HEK293 (cell line): ENCODE measurements at regions not wholly inside any gene's neighbourhood (a gene's known extent, or its start where the extent isn't known, plus 50 kb on each side); places are given as distances from the start of the nearest gene placed in this dataset.

Experiments
- CTCF ChIA-PET: fragments of 350-600 bp; formaldehyde crosslinking; extraction: SDS; loops from one replicate; lab custom pipeline; 2021; ENCODE audit warnings: antibody characterized with exemption; lab: Yijun Ruan, JAX
- POLR2A ChIA-PET: fragments of 300-600 bp; formaldehyde crosslinking; extraction: SDS; loops from one replicate; lab custom pipeline; 2020; ENCODE audit warnings: antibody characterized with exemption, inconsistent platforms; lab: Yijun Ruan, JAX
- H3K27ac ChIP-seq: fragments of 200-500 bp; sonication (Bioruptor generic); 2 replicates; pipeline ENCODE4 v1.5.1; 2014; ENCODE audit warnings: low read depth, low read length, control low read depth, inconsistent platforms; ENCODE audit errors: extremely low read depth
- H3K36me3 ChIP-seq, 2 experiments: fragments of 200-500 bp in 1 of 2; sonication (Bioruptor generic) in 1 of 2; 1 replicate in 1 of 2; 2 replicates in 1 of 2; pipeline ENCODE4 v1.5.1; 2014 to 2017; ENCODE audit warnings: inconsistent platforms in 2 of 2, low read length in 2 of 2; ENCODE audit not compliant: control insufficient read depth in 2 of 2, insufficient read depth in 1 of 2
- H3K4me1 ChIP-seq: fragments of 200-500 bp; sonication (Bioruptor generic); 2 replicates; pipeline ENCODE4 v1.5.1; 2014; ENCODE audit warnings: mild to moderate bottlenecking, low read length, inconsistent platforms; ENCODE audit not compliant: control insufficient read depth, insufficient read depth
- H3K4me3 ChIP-seq: 2 replicates; pipeline ENCODE4 v1.5.1; 2011; ENCODE audit warnings: low read depth, mild to moderate bottlenecking, control low read depth, low read length, moderate library complexity
- H3K9me3 ChIP-seq: fragments of 200-500 bp; sonication (Bioruptor generic); 2 replicates; pipeline ENCODE4 v1.5.1; 2014; ENCODE audit warnings: low read depth, low read length, inconsistent platforms; ENCODE audit not compliant: control insufficient read depth, insufficient read depth
- FEZF1 ChIP-seq: fragments of 450-650 bp; formaldehyde crosslinking; IDR thresholded peaks from 2 replicates; pipeline ENCODE4 v1.5.1; 2016; ENCODE audit warnings: missing biosample characterization, missing genetic modification characterization
- TCF7L2 ChIP-seq: IDR thresholded peaks from 2 replicates; pipeline ENCODE4 v1.6.1; 2011; ENCODE audit warnings: low read depth, mild to moderate bottlenecking, inconsistent platforms, low read length, moderate library complexity, borderline replicate concordance
- YY1 ChIP-seq: fragments of 450-650 bp; formaldehyde crosslinking; IDR thresholded peaks from 2 replicates; pipeline ENCODE4 v1.5.1; 2018; ENCODE audit warnings: missing biosample characterization, missing genetic modification characterization
- ZBTB1 ChIP-seq: fragments of 450-650 bp; formaldehyde crosslinking; IDR thresholded peaks from 2 replicates; pipeline ENCODE4 v1.5.1; 2016; ENCODE audit warnings: missing biosample characterization, missing genetic modification characterization
- ZBTB21 ChIP-seq: fragments of 450-650 bp; formaldehyde crosslinking; IDR thresholded peaks from 2 replicates; pipeline ENCODE4 v1.5.1; 2017; ENCODE audit warnings: missing biosample characterization, missing genetic modification characterization
- ZIC2 ChIP-seq: fragments of 450-650 bp; formaldehyde crosslinking; IDR thresholded peaks from 2 replicates; pipeline ENCODE4 v1.5.1; 2016; ENCODE audit warnings: missing biosample characterization, missing genetic modification characterization
- ZNF146 ChIP-seq: fragments of 450-650 bp; formaldehyde crosslinking; IDR thresholded peaks from 2 replicates; pipeline ENCODE4 v1.5.1; 2016; ENCODE audit warnings: missing biosample characterization, missing genetic modification characterization
- ZNF391 ChIP-seq: fragments of 450-650 bp; formaldehyde crosslinking; IDR thresholded peaks from 2 replicates; pipeline ENCODE4 v1.5.1; 2016; ENCODE audit warnings: low read depth, missing biosample characterization, missing genetic modification characterization, borderline replicate concordance
- ZNF660 ChIP-seq: fragments of 450-650 bp; IDR thresholded peaks from 2 replicates; pipeline ENCODE4 v1.5.1; 2018; ENCODE audit warnings: missing biosample characterization, mild to moderate bottlenecking, missing genetic modification characterization
- ZNF768 ChIP-seq: fragments of 450-650 bp; formaldehyde crosslinking; IDR thresholded peaks from 2 replicates; pipeline ENCODE4 v1.5.1; 2018; ENCODE audit warnings: missing biosample characterization, mild to moderate bottlenecking, missing genetic modification characterization
- ZNF843 ChIP-seq: fragments of 450-650 bp; formaldehyde crosslinking; IDR thresholded peaks from 2 replicates; pipeline ENCODE4 v1.5.1; 2016; ENCODE audit warnings: missing biosample characterization, missing genetic modification characterization
- TF ChIP-seq, protein P1 (sequence below): fragments of 450-650 bp; formaldehyde crosslinking; conservative IDR thresholded peaks from 2 replicates; pipeline ENCODE4 v1.5.1; 2016; ENCODE audit warnings: low read depth, missing biosample characterization, missing genetic modification characterization
- TF ChIP-seq, protein P2 (sequence below): fragments of 450-650 bp; formaldehyde crosslinking; IDR thresholded peaks from 2 replicates; pipeline ENCODE4 v1.5.1; 2017; ENCODE audit warnings: missing biosample characterization, missing genetic modification characterization
- TF ChIP-seq, protein P3 (sequence below): fragments of 450-650 bp; formaldehyde crosslinking; optimal IDR thresholded peaks from 2 replicates; pipeline ENCODE3; 2016; ENCODE audit warnings: missing biosample characterization, mild to moderate bottlenecking, missing genetic modification characterization
- TF ChIP-seq, protein P4 (sequence below): fragments of 450-650 bp; formaldehyde crosslinking; IDR thresholded peaks from 2 replicates; pipeline ENCODE4 v1.5.0; 2017; ENCODE audit warnings: missing biosample characterization, missing genetic modification characterization, borderline replicate concordance
- TF ChIP-seq, protein P5 (sequence below): fragments of 450-650 bp; formaldehyde crosslinking; IDR thresholded peaks from 2 replicates; pipeline ENCODE4 v1.5.1; 2016; ENCODE audit warnings: missing biosample characterization, missing genetic modification characterization, borderline replicate concordance

DNA sequence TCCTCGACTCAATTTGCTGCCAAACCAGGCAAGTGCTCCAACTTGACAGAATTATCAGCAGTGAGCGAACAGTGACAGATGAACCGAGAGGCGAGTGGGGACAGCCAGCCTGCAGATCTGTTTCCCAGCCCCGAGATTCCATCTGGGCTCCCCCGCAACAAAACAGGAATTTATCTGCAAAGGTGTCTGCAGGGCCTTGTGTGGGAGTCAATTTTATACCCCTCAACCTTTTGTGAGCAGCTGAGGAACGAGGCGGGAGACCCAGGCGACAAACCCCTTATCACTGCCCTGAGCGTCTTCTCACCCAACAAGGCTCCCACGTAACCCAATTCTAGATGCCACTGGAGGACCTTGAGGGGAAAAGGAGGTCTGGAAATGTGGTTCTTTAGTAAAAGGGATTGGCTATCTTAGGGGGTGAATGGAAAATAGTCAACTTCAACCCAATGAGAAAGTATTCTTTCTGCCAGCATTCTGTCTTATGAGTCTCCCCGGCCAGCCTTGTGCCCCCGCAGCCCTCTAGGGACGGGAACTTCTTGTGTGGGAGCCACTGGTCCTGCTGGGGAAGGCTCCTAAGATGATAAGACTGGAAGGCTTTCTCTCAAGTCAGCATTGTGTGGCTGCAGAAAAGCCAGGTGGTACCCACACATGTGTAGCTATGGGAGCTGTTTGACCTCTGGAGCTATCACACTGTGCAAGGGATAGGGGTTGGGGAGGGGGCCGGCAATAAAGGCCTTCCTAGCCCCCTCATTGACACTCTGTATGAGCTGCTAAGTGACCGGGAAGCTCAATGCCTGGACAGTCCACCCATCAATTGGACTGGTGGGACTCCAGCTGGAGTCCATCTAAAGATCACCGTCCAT, 527.9 kb downstream of the SHQ1 start (continued):
- TF ChIP-seq, protein P1, sequence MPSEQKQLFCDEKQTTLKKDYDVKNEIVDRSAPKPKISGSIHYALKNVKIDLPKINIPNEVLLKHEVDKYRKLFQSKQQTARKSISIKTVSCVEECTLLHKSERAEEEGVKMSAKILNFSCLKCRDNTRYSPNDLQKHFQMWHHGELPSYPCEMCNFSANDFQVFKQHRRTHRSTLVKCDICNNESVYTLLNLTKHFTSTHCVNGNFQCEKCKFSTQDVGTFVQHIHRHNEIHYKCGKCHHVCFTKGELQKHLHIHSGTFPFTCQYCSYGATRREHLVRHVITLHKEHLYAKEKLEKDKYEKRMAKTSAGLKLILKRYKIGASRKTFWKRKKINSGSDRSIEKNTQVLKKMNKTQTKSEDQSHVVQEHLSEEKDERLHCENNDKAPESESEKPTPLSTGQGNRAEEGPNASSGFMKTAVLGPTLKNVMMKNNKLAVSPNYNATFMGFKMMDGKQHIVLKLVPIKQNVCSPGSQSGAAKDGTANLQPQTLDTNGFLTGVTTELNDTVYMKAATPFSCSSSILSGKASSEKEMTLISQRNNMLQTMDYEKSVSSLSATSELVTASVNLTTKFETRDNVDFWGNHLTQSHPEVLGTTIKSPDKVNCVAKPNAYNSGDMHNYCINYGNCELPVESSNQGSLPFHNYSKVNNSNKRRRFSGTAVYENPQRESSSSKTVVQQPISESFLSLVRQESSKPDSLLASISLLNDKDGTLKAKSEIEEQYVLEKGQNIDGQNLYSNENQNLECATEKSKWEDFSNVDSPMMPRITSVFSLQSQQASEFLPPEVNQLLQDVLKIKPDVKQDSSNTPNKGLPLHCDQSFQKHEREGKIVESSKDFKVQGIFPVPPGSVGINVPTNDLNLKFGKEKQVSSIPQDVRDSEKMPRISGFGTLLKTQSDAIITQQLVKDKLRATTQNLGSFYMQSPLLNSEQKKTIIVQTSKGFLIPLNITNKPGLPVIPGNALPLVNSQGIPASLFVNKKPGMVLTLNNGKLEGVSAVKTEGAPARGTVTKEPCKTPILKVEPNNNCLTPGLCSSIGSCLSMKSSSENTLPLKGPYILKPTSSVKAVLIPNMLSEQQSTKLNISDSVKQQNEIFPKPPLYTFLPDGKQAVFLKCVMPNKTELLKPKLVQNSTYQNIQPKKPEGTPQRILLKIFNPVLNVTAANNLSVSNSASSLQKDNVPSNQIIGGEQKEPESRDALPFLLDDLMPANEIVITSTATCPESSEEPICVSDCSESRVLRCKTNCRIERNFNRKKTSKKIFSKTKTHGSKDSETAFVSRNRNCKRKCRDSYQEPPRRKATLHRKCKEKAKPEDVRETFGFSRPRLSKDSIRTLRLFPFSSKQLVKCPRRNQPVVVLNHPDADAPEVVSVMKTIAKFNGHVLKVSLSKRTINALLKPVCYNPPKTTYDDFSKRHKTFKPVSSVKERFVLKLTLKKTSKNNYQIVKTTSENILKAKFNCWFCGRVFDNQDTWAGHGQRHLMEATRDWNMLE (tag by site-specific recombination): no peak

DNA sequence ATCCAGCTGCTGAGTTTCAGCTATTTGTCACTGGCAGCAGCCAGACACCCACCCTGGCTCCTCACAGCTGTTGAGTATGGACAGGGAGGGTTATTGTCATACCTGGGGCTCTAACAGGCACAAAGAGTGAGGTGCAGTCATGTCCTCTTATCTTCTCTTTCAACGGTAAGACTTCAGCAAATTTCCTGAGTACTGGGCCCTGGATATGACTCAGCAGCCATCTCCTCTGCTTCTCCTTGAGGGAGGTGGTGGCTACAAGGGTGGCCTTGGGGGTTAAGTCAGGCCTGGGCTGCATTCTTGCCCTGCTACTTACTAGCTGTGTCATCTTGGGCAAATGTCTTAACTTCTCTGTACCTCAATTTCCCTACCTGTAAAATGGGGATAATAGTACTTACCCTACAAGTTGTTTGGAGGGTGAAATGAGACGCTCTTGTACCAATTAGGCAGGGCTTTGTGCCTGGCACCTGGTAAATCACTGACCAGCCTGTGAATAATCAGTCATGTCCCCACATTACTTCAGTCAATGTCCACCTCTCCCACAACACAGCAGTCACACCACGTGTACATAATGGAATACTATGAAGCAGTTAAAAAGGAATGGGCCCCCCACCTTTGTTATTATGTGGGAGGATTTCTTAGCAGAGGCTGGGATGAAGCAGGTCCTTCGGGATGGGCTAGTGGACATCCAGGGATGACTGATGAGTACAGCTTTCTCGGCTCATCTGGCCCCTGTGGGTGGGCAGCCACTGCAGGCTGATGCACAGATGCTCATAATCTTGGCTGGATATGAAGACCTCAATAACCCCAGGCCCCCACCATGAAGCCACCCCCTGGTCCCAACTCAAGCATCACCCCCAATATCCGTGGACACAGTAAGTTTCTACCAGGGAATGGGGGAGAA, 528.8 kb downstream of the SHQ1 start:
- no peak overlapping the region for H3K4me3 ChIP-seq
- no peaks in the 10 kb centered on the region for H3K9me3 ChIP-seq
- H3K4me1 ChIP-seq: no peaks in the 10 kb centered on the region
- ChIA-PET POLR2A (no interaction called here), CTCF (no interaction called here)
- H3K36me3 ChIP-seq: no peaks in the 10 kb centered on the region
- TF ChIP-seq ZNF146 (peak; percentile 38; the same call in 1 of the 2 replicates), ZBTB21 (tag by site-specific recombination) (no peak)
- no peak overlapping the region for H3K27ac ChIP-seq

DNA sequence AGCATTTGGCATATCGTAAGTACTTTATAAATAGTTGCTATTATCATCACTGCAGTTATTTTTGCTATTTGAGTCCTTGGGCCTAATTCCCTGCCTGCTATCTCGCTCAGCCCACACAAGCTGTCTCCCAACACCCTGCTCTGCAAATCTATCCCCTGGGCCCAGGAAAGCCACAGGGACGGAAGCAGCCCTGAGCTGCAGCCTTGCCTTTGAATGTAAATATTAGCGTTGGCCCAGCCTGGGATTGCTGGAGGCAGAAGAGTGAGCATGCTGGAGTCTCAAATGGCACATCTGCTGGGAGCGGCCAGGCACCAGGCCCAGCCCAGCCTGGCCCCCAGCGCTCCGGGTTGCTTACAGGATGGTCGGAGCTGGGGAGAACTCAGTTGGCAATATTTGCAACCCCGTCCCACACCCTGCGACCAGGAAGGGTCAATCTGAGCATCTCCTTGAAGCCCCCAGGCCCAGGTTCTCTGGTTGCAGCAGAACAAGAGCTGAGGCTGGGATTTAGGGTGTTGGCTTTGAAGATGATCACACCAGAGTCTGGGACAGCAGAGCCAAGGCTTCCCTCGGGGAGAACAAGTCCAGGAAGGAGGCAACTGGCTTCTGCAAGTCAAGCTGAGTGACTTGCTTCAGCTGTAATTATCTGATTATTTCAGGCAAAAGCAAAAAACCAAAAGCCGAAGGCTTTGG, 529.6 kb downstream of the SHQ1 start:
- TF ChIP-seq FEZF1 (tag by site-specific recombination) (no peak), ZNF391 (tag by site-specific recombination) (no peak), ZIC2 (tag by site-specific recombination) (no peak), ZNF768 (no peak), ZNF843 (tag by site-specific recombination) (no peak), YY1 (tag by site-specific recombination) (no peak), ZNF660 (tag by site-specific recombination) (no peak), ZBTB1 (tag by site-specific recombination) (no peak), TCF7L2 (no peak)
- TF ChIP-seq, protein P2, sequence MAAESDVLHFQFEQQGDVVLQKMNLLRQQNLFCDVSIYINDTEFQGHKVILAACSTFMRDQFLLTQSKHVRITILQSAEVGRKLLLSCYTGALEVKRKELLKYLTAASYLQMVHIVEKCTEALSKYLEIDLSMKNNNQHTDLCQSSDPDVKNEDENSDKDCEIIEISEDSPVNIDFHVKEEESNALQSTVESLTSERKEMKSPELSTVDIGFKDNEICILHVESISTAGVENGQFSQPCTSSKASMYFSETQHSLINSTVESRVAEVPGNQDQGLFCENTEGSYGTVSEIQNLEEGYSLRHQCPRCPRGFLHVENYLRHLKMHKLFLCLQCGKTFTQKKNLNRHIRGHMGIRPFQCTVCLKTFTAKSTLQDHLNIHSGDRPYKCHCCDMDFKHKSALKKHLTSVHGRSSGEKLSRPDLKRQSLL (tag by site-specific recombination): no peak
- TF ChIP-seq, protein P3, sequence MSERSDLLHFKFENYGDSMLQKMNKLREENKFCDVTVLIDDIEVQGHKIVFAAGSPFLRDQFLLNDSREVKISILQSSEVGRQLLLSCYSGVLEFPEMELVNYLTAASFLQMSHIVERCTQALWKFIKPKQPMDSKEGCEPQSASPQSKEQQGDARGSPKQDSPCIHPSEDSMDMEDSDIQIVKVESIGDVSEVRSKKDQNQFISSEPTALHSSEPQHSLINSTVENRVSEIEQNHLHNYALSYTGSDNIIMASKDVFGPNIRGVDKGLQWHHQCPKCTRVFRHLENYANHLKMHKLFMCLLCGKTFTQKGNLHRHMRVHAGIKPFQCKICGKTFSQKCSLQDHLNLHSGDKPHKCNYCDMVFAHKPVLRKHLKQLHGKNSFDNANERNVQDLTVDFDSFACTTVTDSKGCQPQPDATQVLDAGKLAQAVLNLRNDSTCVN: no peak
- TF ChIP-seq, protein P4, sequence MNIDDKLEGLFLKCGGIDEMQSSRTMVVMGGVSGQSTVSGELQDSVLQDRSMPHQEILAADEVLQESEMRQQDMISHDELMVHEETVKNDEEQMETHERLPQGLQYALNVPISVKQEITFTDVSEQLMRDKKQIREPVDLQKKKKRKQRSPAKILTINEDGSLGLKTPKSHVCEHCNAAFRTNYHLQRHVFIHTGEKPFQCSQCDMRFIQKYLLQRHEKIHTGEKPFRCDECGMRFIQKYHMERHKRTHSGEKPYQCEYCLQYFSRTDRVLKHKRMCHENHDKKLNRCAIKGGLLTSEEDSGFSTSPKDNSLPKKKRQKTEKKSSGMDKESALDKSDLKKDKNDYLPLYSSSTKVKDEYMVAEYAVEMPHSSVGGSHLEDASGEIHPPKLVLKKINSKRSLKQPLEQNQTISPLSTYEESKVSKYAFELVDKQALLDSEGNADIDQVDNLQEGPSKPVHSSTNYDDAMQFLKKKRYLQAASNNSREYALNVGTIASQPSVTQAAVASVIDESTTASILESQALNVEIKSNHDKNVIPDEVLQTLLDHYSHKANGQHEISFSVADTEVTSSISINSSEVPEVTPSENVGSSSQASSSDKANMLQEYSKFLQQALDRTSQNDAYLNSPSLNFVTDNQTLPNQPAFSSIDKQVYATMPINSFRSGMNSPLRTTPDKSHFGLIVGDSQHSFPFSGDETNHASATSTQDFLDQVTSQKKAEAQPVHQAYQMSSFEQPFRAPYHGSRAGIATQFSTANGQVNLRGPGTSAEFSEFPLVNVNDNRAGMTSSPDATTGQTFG (tag by site-specific recombination): no peak
- TF ChIP-seq, protein P5, sequence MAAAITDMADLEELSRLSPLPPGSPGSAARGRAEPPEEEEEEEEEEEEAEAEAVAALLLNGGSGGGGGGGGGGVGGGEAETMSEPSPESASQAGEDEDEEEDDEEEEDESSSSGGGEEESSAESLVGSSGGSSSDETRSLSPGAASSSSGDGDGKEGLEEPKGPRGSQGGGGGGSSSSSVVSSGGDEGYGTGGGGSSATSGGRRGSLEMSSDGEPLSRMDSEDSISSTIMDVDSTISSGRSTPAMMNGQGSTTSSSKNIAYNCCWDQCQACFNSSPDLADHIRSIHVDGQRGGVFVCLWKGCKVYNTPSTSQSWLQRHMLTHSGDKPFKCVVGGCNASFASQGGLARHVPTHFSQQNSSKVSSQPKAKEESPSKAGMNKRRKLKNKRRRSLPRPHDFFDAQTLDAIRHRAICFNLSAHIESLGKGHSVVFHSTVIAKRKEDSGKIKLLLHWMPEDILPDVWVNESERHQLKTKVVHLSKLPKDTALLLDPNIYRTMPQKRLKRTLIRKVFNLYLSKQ (tag by site-specific recombination): no peak
- ChIA-PET CTCF (no interaction called here), POLR2A (no interaction called here)
- Histone ChIP-seq H3K36me3 (no peaks in the 10 kb centered on the region), H3K9me3 (no peaks in the 10 kb centered on the region), H3K4me3 (no peak overlapping the region), H3K4me1 (no peaks in the 10 kb centered on the region), H3K27ac (no peak overlapping the region)
